ENCODE measurements at regions not wholly inside any gene's neighbourhood (a gene's known extent, or its start where the extent isn't known, plus 50 kb on each side); places are given as distances from the start of the nearest gene placed in this dataset.

DNA sequence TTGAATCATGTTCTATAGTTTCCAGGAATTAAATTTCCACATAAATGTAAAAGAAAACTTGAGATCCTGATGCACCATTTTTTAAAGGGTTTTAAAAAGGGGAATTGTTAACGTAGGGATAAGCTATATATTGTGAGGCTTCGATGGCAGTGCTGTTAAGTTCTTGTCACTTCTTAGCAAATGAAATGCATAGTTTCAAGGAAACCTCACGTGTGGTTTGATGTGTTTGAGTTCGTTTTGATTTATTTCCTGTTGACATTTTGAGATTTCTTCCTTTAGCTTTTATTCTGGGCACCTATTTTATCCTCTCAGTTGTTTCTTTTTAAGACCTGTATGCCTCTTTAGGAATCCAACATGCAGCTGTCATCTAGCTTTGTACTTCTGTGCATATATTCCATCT is 301.0 kb downstream of the DOCK8 start:
- H4K20me1 ChIP-seq (ENCODE audit: insufficient read depth, low read length): no peaks in the 10 kb centered on the region; the same call in 1 of the 2 replicates
- H3K4me3 ChIP-seq (ENCODE audit: low read depth, low read length, poor library complexity, severe bottlenecking): no peak overlapping the region
- POLR2A ChIA-PET: interaction anchor here (1.0 to 2.8 kb wide), 5 partner anchors 8 to 18 kb away, joined by 3 to 17 read pairs (median 4); partner anchors contain the start of gene KANK1
- H3K9me3 ChIP-seq (ENCODE audit: low read length): no peaks in the 10 kb centered on the region
- no TSS peak for BruUV-seq (replicated peaks)
- H3K79me2 ChIP-seq (ENCODE audit: insufficient read depth, low read depth, low read length): peaks cover 21% of the 10 kb centered on the region
- TF ChIP-seq, protein P1, sequence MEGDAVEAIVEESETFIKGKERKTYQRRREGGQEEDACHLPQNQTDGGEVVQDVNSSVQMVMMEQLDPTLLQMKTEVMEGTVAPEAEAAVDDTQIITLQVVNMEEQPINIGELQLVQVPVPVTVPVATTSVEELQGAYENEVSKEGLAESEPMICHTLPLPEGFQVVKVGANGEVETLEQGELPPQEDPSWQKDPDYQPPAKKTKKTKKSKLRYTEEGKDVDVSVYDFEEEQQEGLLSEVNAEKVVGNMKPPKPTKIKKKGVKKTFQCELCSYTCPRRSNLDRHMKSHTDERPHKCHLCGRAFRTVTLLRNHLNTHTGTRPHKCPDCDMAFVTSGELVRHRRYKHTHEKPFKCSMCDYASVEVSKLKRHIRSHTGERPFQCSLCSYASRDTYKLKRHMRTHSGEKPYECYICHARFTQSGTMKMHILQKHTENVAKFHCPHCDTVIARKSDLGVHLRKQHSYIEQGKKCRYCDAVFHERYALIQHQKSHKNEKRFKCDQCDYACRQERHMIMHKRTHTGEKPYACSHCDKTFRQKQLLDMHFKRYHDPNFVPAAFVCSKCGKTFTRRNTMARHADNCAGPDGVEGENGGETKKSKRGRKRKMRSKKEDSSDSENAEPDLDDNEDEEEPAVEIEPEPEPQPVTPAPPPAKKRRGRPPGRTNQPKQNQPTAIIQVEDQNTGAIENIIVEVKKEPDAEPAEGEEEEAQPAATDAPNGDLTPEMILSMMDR (conservative IDR thresholded peaks at IDR 0.05; ENCODE audit: low read length): no peak
- TF ChIP-seq EZH2phosphoT487 (IDR thresholded peaks at IDR 0.05; ENCODE audit: borderline replicate concordance, low read depth, low read length): no peak
- intact Hi-C loops (cut with micrococcal nuclease; ENCODE audit: unreplicated experiment): no loop called here
- H3K9me2 ChIP-seq (ENCODE audit: insufficient read depth, low read length): no peaks in the 10 kb centered on the region
- H3K36me3 ChIP-seq (ENCODE audit: insufficient read depth, low read length): peaks cover 22% of the 10 kb centered on the region
- peaks cover 9% of the 10 kb centered on the region for H3K4me1 ChIP-seq (ENCODE audit: insufficient read depth, low read length, poor library complexity, severe bottlenecking)
- H3K27ac ChIP-seq (ENCODE audit: low read depth, low read length, poor library complexity, severe bottlenecking): no peak overlapping the region
- DNase-seq (ENCODE audit: low spot score): no peak
- H2AFZ ChIP-seq (ENCODE audit: low read length): no peak overlapping the region
- CTCF ChIA-PET (ENCODE audit: unreplicated experiment): no interaction called here
- no peak overlapping the region for H3K4me2 ChIP-seq (ENCODE audit: low read length)

DNA sequence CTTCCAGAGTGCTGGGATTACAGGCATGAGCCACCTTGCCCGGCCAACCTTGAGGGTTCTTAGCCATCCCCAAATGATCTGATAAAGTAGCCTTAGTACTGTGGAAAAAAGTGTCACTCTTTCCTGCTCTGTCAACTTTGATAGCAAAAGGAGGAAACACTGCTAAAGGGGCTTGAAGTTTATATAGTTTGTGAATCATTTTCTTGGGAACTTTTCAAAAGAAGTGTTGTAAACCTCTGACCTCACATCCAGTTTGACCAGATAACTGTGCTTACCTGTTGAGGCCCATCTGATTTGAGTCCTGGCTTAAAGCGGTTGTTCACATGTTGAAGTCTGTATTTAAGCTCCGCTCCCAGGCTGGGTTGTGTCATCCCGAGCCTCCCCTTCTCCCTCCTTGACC is 303.3 kb downstream of the DOCK8 start:
- no peak for TF ChIP-seq EZH2phosphoT487 (IDR thresholded peaks at IDR 0.05; ENCODE audit: borderline replicate concordance, low read depth, low read length)
- TF ChIP-seq, protein P1 (conservative IDR thresholded peaks at IDR 0.05; ENCODE audit: low read length): no peak
- Histone ChIP-seq H3K4me1 (ENCODE audit: insufficient read depth, low read length, poor library complexity, severe bottlenecking) (peaks cover 9% of the 10 kb centered on the region), H3K79me2 (ENCODE audit: insufficient read depth, low read depth, low read length) (peaks cover 14% of the 10 kb centered on the region), H3K27ac (ENCODE audit: low read depth, low read length, poor library complexity, severe bottlenecking) (no peak overlapping the region), H3K9me3 (ENCODE audit: low read length) (no peaks in the 10 kb centered on the region), H2AFZ (ENCODE audit: low read length) (no peak overlapping the region), H3K36me3 (ENCODE audit: insufficient read depth, low read length) (peaks cover 10% of the 10 kb centered on the region), H3K9me2 (ENCODE audit: insufficient read depth, low read length) (no peaks in the 10 kb centered on the region), H4K20me1 (ENCODE audit: insufficient read depth, low read length) (no peaks in the 10 kb centered on the region), H3K4me2 (ENCODE audit: low read length) (no peak overlapping the region), H3K4me3 (ENCODE audit: low read depth, low read length, poor library complexity, severe bottlenecking) (no peak overlapping the region)
- no peak for DNase-seq (ENCODE audit: low spot score)
- intact Hi-C loops (cut with micrococcal nuclease; ENCODE audit: unreplicated experiment): no loop called here
- ChIA-PET POLR2A (no interaction called here), CTCF (ENCODE audit: unreplicated experiment) (no interaction called here)
- no TSS peak for BruUV-seq (replicated peaks)

DNA sequence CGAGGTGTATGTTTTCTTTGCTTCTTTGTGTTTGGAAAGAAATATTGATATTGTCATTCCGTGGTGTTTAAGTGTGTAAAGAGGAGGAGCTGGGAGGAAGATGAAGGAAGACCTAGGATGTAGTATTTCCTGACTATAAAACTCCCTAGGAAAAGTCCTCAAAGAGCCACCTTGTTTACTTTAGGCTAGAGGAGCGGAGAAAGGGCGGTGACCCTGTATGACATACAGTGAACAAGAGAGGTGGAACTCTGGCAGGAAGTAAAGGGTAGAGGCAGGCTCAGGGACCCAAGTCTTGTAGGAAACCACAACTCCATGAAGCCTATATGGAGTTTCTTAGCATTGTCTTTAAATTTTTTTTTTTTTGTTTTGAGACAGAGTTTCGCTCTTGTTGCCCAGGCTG is 303.9 kb downstream of the DOCK8 start:
- no peak overlapping the region for H2AFZ ChIP-seq (ENCODE audit: low read length)
- H4K20me1 ChIP-seq (ENCODE audit: insufficient read depth, low read length): no peaks in the 10 kb centered on the region
- TF ChIP-seq EZH2phosphoT487 (IDR thresholded peaks at IDR 0.05; ENCODE audit: borderline replicate concordance, low read depth, low read length): no peak
- TF ChIP-seq, protein P1 (conservative IDR thresholded peaks at IDR 0.05; ENCODE audit: low read length): no peak
- DNase-seq (ENCODE audit: low spot score): no peak
- H3K79me2 ChIP-seq (ENCODE audit: insufficient read depth, low read depth, low read length): peaks cover 13% of the 10 kb centered on the region
- ChIA-PET CTCF (ENCODE audit: unreplicated experiment) (no interaction called here), POLR2A (no interaction called here)
- intact Hi-C loops (cut with micrococcal nuclease; ENCODE audit: unreplicated experiment): no loop called here
- no peak overlapping the region for H3K4me2 ChIP-seq (ENCODE audit: low read length)
- no peak overlapping the region for H3K27ac ChIP-seq (ENCODE audit: low read depth, low read length, poor library complexity, severe bottlenecking)
- BruUV-seq (replicated peaks): no TSS peak
- H3K4me3 ChIP-seq (ENCODE audit: low read depth, low read length, poor library complexity, severe bottlenecking): no peak overlapping the region
- no peaks in the 10 kb centered on the region for H3K9me2 ChIP-seq (ENCODE audit: insufficient read depth, low read length)
- peaks cover 9% of the 10 kb centered on the region for H3K4me1 ChIP-seq (ENCODE audit: insufficient read depth, low read length, poor library complexity, severe bottlenecking)
- peaks cover 10% of the 10 kb centered on the region for H3K36me3 ChIP-seq (ENCODE audit: insufficient read depth, low read length)
- H3K9me3 ChIP-seq (ENCODE audit: low read length): no peaks in the 10 kb centered on the region

Measured in OCI-LY7 (cell line).